Activated naive CD4-positive, alpha-beta T cell treated with anti-CD3 and anti-CD28 coated beads, Interleukin-2, amount 10 ng/mL, durations not matched to agents 7 days and 5 days (primary cell): ENCODE measurements at regions not wholly inside any gene's neighbourhood (a gene's known extent, or its start where the extent isn't known, plus 50 kb on each side); places are given as distances from the start of the nearest gene placed in this dataset.

Experiments used
- CTCF ChIA-PET: fragments of 350-600 bp; sonication (Branson Sonifier 250); formaldehyde crosslinking; loops from one replicate; lab custom pipeline; 2021; ENCODE audit warnings: antibody characterized with exemption; lab: Charles Lee
- DNase-seq: peaks from one replicate; pipeline ENCODE4 v3.0.0-alpha.2; 2020
- H3K27ac Mint-ChIP-seq: one replicate; pipeline ENCODE4 v1.8.0; 2021; ENCODE audit warnings: mild to moderate bottlenecking, moderate library complexity, mixed read lengths
- H3K27me3 Mint-ChIP-seq: one replicate; pipeline ENCODE4 v1.8.0; 2021; ENCODE audit warnings: mild to moderate bottlenecking, mixed read lengths
- H3K36me3 Mint-ChIP-seq: one replicate; pipeline ENCODE4 v1.8.0; 2021; ENCODE audit warnings: mixed read lengths
- H3K4me1 Mint-ChIP-seq: one replicate; pipeline ENCODE4 v1.8.0; 2021; ENCODE audit warnings: mixed read lengths
- H3K4me3 Mint-ChIP-seq: one replicate; pipeline ENCODE4 v1.8.0; 2021; ENCODE audit warnings: mild to moderate bottlenecking, moderate library complexity, mixed read lengths
- H3K9me3 Mint-ChIP-seq: one replicate; pipeline ENCODE4 v1.8.0; 2021; ENCODE audit warnings: mixed read lengths

GRCh38 chr4:108535757-108536156 is 84.6 kb upstream of the RPL34 start:
- H3K36me3 Mint-ChIP-seq, result peaks cover 11% of the 10 kb centered on the region
- H3K27ac Mint-ChIP-seq, result no peak overlapping the region
- DNase-seq, result no peak
- H3K4me3 Mint-ChIP-seq, result no peak overlapping the region
- peaks cover 4% of the 10 kb centered on the region for H3K9me3 Mint-ChIP-seq
- CTCF ChIA-PET, result interaction anchor here (0.7 to 2.0 kb wide), 2 partner anchors 37 to 75 kb away, joined by 3 to 7 read pairs; no protein-coding TSS in a partner anchor
- H3K27me3 Mint-ChIP-seq, result no peaks in the 10 kb centered on the region
- H3K4me1 Mint-ChIP-seq, result peaks cover 64% of the 10 kb centered on the region

DNA sequence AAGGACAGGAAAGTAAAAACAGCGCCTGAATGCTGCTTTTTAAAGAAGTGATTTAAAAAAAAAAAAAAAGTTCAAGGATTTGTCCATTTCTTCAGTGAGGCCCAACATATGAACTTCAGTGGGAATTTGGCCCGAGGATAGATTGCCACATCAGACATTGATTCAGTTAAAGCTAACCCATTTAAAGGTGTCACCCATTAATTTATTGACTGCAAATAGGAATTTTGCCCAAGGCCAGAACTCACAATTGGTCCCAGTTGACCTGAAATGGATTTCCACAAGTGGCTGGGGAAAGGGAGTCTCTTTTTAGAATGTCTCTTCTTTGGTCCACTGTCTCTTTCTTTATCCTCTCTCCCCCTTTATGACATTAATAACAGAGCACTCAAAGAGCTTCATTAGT is 86.5 kb upstream of the RPL34 start:
- peaks cover 75% of the 10 kb centered on the region for H3K4me1 Mint-ChIP-seq

GRCh38 chr4:108533245-108533844 is 87.0 kb upstream of the RPL34 start:
- CTCF ChIA-PET, result no interaction called here
- Mint-ChIP-seq H3K9me3 (peaks cover 4% of the 10 kb centered on the region), H3K4me1 (peaks cover 78% of the 10 kb centered on the region), H3K27me3 (no peaks in the 10 kb centered on the region), H3K36me3 (peaks cover 13% of the 10 kb centered on the region), H3K27ac (no peak overlapping the region), H3K4me3 (no peak overlapping the region)
- DNase-seq, result no peak

More for the DNA sequence above, 86.5 kb upstream of the RPL34 start:
- H3K27ac Mint-ChIP-seq, result no peak overlapping the region
- H3K36me3 Mint-ChIP-seq, result peaks cover 11% of the 10 kb centered on the region
- H3K4me3 Mint-ChIP-seq, result no peak overlapping the region
- peaks cover 4% of the 10 kb centered on the region for H3K9me3 Mint-ChIP-seq
- H3K27me3 Mint-ChIP-seq, result no peaks in the 10 kb centered on the region
- CTCF ChIA-PET, result interaction anchor here (0.6 kb wide), 1 partner anchor 57 kb away, joined by 3 read pairs; no protein-coding TSS in a partner anchor
- no peak for DNase-seq

DNA sequence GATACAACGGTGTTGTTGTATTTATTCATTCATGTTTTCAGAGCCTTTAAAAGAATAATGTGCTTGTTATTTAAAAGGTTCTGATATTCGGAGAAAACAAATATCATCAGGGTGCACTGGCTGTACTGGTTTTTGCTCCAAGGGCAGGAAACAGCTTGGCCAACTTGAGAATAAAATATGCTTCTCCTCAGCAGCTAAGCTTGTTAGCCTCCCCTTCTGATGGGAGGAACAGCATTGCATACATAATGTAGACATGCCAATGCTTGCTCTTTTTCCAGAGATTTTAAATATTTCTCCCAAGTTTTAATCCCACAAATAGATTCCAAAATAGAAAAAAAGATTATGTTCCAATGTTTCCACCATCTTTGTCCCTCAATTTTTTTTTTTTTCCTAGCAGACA is 87.6 kb upstream of the RPL34 start:
- Mint-ChIP-seq H3K36me3 (peaks cover 12% of the 10 kb centered on the region), H3K9me3 (peaks cover 2% of the 10 kb centered on the region), H3K27me3 (no peaks in the 10 kb centered on the region), H3K4me3 (no peak overlapping the region), H3K4me1 (peaks cover 85% of the 10 kb centered on the region), H3K27ac (no peak overlapping the region)
- CTCF ChIA-PET, result no interaction called here
- DNase-seq, result no peak

DNA sequence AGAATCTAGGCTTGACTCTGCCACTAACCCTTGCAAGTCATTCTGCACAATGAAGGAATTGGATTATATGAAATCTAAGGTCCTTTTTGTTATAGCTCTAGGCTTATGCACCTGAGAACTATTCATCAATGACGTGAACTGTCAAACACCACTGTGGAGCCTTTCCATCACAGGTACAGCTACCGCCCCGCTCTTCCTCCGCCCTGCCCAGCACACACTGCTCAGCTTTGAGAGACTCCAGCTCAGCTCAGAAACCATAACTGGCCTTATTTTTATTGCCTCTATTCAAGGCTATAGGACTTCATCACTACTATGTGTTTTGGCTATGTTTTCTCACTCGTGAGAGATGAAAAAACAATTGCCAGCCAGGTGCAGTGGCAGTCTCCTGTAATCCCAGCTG is 88.2 kb upstream of the RPL34 start:
- H3K4me3 Mint-ChIP-seq, result no peak overlapping the region
- H3K4me1 Mint-ChIP-seq, result peaks cover 87% of the 10 kb centered on the region
- peaks cover 2% of the 10 kb centered on the region for H3K9me3 Mint-ChIP-seq
- no peaks in the 10 kb centered on the region for H3K27me3 Mint-ChIP-seq
- CTCF ChIA-PET, result interaction anchor here (0.9 kb wide), 1 partner anchor 8 kb away, joined by 4 read pairs; no protein-coding TSS in a partner anchor
- H3K36me3 Mint-ChIP-seq, result peaks cover 15% of the 10 kb centered on the region
- DNase-seq, result no peak
- H3K27ac Mint-ChIP-seq, result peak overlapping the region; percentile 74

GRCh38 chr4:108531461-108531860 is 88.9 kb upstream of the RPL34 start:
- Mint-ChIP-seq H3K4me1 (peaks cover 87% of the 10 kb centered on the region), H3K27ac (peak overlapping the region; percentile 74), H3K36me3 (peaks cover 19% of the 10 kb centered on the region), H3K4me3 (no peak overlapping the region), H3K9me3 (peaks cover 6% of the 10 kb centered on the region), H3K27me3 (no peaks in the 10 kb centered on the region)
- CTCF ChIA-PET, result interaction anchor here (0.9 kb wide), 1 partner anchor 9 kb away, joined by 4 read pairs; no protein-coding TSS in a partner anchor
- no peak for DNase-seq

- H3K27ac Mint-ChIP-seq, result no peak overlapping the region
- no peak for DNase-seq
- peaks cover 29% of the 10 kb centered on the region for H3K36me3 Mint-ChIP-seq
- no peak overlapping the region for H3K4me3 Mint-ChIP-seq
- peaks cover 86% of the 10 kb centered on the region for H3K4me1 Mint-ChIP-seq
- H3K9me3 Mint-ChIP-seq, result peaks cover 16% of the 10 kb centered on the region
- CTCF ChIA-PET, result interaction anchor here (0.6 to 0.8 kb wide), 3 partner anchors 24 to 42 kb away, joined by 3 to 4 read pairs (median 3); no protein-coding TSS in a partner anchor
- H3K27me3 Mint-ChIP-seq, result no peaks in the 10 kb centered on the region
Measured at GRCh38 chr4:108529984-108530905, 90.1 kb upstream of the RPL34 start.

DNA sequence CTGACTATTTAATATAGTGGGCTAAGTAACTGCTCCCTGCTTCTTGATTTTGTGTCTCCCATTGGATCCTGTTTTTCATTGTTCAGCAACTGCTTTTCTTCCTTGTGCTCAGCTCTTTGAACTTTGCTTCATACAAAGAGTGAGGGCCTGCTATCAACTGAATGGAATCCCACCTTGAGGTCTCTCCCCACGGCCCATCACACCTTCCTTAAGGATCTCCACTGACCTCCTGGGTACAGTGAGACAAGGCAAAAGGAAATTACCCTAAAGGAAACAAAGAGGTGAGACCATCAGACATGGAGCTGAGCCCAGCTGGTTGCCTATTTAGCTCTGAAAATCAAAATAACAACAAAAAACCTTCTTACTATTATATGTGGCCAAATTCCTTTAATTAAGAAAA is 91.3 kb upstream of the RPL34 start:
- Mint-ChIP-seq H3K4me1 (peaks cover 86% of the 10 kb centered on the region), H3K9me3 (peaks cover 20% of the 10 kb centered on the region), H3K36me3 (peaks cover 36% of the 10 kb centered on the region), H3K27me3 (no peaks in the 10 kb centered on the region), H3K27ac (no peak overlapping the region), H3K4me3 (no peak overlapping the region)
- no peak for DNase-seq
- CTCF ChIA-PET, result no interaction called here

- Mint-ChIP-seq H3K4me3 (peak overlapping the region; percentile 6), H3K4me1 (peaks cover 72% of the 10 kb centered on the region), H3K27ac (peak overlapping the region; percentile 68), H3K36me3 (peaks cover 31% of the 10 kb centered on the region), H3K27me3 (no peaks in the 10 kb centered on the region), H3K9me3 (peaks cover 20% of the 10 kb centered on the region)
- CTCF ChIA-PET, result interaction anchor here (1.2 to 2.5 kb wide), 2 partner anchors 35 to 44 kb away, joined by 3 to 10 read pairs; no protein-coding TSS in a partner anchor
- DNase-seq, result peak; percentile 58
Measured at GRCh38 chr4:108527723-108528122, 92.7 kb upstream of the RPL34 start.

- peaks cover 9% of the 10 kb centered on the region for H3K9me3 Mint-ChIP-seq
- H3K27me3 Mint-ChIP-seq, result no peaks in the 10 kb centered on the region
- CTCF ChIA-PET, result no interaction called here
Measured at GRCh38 chr4:108520807-108521206, 99.6 kb upstream of the RPL34 start.

DNA sequence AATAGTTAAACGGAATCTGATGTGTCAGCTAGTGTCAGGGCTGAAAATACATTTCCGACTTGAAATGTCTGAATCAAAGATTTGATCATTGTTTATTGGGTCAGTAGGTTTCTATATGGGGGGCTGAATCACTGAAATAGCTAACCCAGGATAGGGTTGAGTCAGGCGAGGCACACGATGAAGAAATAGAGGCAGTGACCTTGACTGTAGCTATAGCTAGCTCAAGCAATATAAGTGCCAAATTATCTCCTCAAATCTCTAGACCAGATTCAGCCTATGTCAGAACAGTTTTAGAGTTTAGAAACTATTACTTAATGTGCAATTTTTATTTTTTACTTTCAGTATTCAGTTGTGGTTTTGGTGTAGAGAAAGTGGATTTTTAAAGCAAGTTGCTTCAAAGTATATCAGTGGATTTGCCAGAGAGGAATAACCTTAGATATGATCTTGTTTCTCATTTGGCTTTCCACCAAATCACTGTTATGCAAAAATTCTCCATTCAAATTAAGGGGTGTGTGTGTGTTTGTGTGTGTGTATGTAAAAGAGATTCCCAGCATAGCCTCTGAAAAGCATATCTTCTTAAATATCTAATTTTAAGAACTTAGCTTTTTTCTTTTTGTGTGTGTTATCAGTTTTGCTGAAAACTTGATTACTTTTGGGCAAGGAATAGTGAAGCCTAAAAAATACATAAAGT is 100.3 kb upstream of the RPL34 start:
- Mint-ChIP-seq H3K4me1 (peaks cover 11% of the 10 kb centered on the region), H3K9me3 (peaks cover 2% of the 10 kb centered on the region), H3K27me3 (no peaks in the 10 kb centered on the region), H3K36me3 (peaks cover 6% of the 10 kb centered on the region), H3K4me3 (no peak overlapping the region), H3K27ac (no peak overlapping the region)
- CTCF ChIA-PET, result interaction anchor here (1.8 kb wide), 1 partner anchor 52 kb away, joined by 6 read pairs; no protein-coding TSS in a partner anchor
- DNase-seq, result no peak

More at GRCh38 chr4:108520807-108521206, 99.6 kb upstream of the RPL34 start:
- no peak overlapping the region for H3K27ac Mint-ChIP-seq
- H3K4me1 Mint-ChIP-seq, result peaks cover 18% of the 10 kb centered on the region
- DNase-seq, result no peak
- peaks cover 12% of the 10 kb centered on the region for H3K36me3 Mint-ChIP-seq
- H3K4me3 Mint-ChIP-seq, result no peak overlapping the region

DNA sequence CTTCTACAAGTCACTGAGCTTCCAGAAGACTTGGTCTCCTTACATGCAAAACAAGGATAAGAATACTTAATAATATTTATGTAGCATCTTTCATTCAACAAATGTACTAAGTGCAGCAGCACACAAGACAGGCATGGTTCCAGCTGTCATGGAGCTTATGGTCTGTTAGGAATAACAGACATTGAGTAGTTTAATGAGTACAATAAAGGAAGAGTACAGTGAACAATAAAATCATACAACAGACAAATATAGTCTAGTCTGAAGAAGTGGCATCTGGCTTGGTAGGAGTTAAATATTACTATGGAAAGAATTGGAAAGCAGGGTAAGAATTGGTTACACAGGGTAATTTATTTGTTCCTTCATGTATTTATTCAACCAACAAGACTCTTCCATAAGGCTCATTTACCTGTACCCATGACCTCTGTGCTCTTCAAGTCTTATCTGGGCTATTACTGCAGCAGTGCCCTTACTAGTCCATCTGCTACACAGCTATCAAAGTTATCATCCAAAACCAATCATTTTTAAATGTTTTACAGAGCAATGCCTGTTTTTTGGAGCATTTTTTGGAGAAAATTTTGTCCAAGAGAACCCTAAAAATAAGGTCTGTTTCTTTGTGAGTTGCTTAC is 101.1 kb upstream of the RPL34 start:
- H3K4me1 Mint-ChIP-seq, result peaks cover 9% of the 10 kb centered on the region
- no peak overlapping the region for H3K4me3 Mint-ChIP-seq
- DNase-seq, result no peak
- H3K27me3 Mint-ChIP-seq, result no peaks in the 10 kb centered on the region
- H3K36me3 Mint-ChIP-seq, result no peaks in the 10 kb centered on the region
- H3K9me3 Mint-ChIP-seq, result no peaks in the 10 kb centered on the region
- H3K27ac Mint-ChIP-seq, result no peak overlapping the region
- CTCF ChIA-PET, result interaction anchor here (1.8 kb wide), 1 partner anchor 53 kb away, joined by 6 read pairs; no protein-coding TSS in a partner anchor
